ACC112 (cell line): ENCODE measurements at regions not wholly inside any gene's neighbourhood (a gene's known extent, or its start where the extent isn't known, plus 50 kb on each side); places are given as distances from the start of the nearest gene placed in this dataset.

ENCODE experiments used
- H2AFZ ChIP-seq: fragments of 200-600 bp; sonication (generic); one replicate; pipeline ENCODE4 v1.6.0; 2017; ENCODE audit warnings: antibody characterized with exemption, low read length; ENCODE audit not compliant: unreplicated experiment
- H3K27ac ChIP-seq: fragments of 200-600 bp; sonication (generic); 2 replicates; pipeline ENCODE4 v1.5.1; 2014; ENCODE audit warnings: low read depth, mild to moderate bottlenecking, antibody characterized with exemption, low read length, moderate library complexity
- H3K27me3 ChIP-seq: fragments of 200-600 bp; sonication (generic); 2 replicates; pipeline ENCODE4 v1.6.1; 2014; ENCODE audit warnings: mild to moderate bottlenecking, antibody characterized with exemption, low read length, moderate library complexity, mixed read lengths; ENCODE audit not compliant: insufficient read depth
- H3K36me3 ChIP-seq: fragments of 200-600 bp; sonication (generic); 2 replicates; pipeline ENCODE4 v1.6.1; 2016; ENCODE audit warnings: mild to moderate bottlenecking, antibody characterized with exemption, low read length, moderate library complexity, mixed read lengths; ENCODE audit not compliant: insufficient read depth
- H3K4me1 ChIP-seq: fragments of 200-600 bp; sonication (generic); one replicate; pipeline ENCODE4 v1.6.1; 2016; ENCODE audit warnings: low read length, mixed read lengths; ENCODE audit not compliant: insufficient read depth, unreplicated experiment, control insufficient read depth
- H3K4me3 ChIP-seq: fragments of 200-600 bp; sonication (generic); 2 replicates; pipeline ENCODE4 v1.5.1; 2014; ENCODE audit warnings: mild to moderate bottlenecking, low read depth, low read length
- H3K79me2 ChIP-seq: fragments of 200-600 bp; sonication (generic); one replicate; pipeline ENCODE4 v1.6.0; 2016; ENCODE audit warnings: low read length; ENCODE audit not compliant: control insufficient read depth, unreplicated experiment, insufficient read depth

DNA sequence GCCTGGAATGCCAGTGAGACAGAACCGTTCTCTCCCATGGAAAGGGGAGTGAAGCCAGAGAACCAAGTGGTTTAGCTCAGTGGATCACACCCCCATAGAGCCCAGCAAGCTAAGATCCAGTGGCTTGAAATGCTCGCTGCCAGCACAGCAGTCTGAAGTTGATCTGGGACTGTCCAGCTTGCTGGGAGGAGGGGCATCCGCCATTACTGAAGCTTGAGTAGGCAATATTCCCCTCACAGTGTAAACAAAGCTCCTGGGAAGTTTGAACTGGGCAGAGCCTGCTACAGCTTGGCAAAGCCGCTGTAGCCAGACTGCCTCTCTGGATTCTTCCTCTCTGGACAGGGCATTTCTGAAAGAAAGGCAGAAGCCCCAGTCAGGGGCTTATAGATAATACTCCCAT, 374.3 kb upstream of the DCN start:
- Histone ChIP-seq H3K36me3 (no peaks in the 10 kb centered on the region), H3K27ac (no peak overlapping the region), H3K4me1 (no peaks in the 10 kb centered on the region), H3K79me2 (no peaks in the 10 kb centered on the region), H3K27me3 (0 out of 2 replicates have a peak, but pooled peaks cover 9% of the 10 kb centered on the region), H3K4me3 (no peak overlapping the region), H2AFZ (no peak overlapping the region)

DNA sequence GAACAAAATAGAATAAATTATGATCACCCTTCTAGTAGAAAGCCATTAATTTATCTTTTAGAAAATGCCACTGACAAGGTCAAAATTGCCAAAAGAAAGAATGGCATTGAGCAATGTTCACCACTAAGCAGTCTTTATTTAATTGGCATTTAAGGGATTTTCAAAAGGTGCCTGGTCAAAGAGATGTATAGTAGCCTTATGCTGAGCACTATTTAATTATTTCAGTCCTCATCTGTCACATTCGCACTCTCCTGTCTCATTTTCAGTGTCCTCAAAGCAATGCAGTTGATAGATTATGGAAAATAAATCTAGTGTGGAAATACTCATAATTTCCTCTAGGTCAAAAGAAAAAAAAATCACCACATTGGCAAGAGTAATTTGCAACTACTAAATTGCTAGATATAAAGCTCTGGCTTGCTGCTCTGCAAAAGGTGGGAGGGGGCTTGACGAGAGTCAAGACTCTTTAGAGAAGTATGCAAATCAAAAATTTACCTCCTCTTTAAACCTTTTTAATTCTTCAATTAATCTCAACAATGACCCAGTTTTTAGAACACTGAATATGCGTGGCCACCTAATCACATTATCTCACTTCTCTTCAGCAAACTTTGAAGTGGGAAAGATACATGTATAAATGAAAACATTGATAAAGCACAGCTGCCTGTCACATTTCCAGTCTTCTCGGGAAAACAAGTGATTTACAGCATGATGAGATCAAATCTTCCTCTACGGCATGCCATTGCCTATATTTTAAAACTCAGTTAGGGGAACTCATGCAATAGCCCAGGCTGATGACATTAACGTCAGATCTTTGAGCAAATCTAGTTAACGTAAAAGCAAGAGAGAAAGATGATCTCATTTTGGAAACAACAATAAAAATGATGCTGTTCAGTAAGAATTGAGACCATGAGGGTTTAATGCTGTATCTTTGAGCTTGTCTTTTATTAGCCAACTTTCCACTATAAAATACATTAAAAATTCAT, 373.1 kb upstream of the DCN start:
- Histone ChIP-seq H3K36me3 (no peaks in the 10 kb centered on the region), H3K4me3 (no peak overlapping the region), H3K79me2 (no peaks in the 10 kb centered on the region), H3K4me1 (no peaks in the 10 kb centered on the region), H2AFZ (no peak overlapping the region), H3K27me3 (0 out of 2 replicates have a peak, but pooled peaks cover 9% of the 10 kb centered on the region), H3K27ac (no peak overlapping the region)

DNA sequence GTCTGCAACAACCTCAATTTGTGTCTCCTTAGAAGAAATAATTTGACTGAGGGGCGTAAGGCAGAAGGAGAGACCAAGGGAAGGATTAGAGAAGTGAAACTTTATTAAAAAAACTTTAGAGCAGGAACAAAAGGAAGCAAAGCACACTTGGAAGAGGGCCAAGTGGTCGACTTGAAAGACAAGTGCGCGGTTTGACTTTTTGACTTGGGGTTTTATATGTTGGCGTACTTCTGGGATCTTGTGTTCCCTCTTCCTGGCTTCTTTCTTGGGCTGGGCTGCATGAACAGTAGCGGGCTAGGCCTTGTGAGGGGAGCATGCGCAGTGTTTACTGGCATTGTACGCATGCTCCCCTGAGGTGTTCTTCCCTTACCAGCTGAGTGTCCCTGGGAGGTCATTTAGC, 369.3 kb upstream of the DCN start:
- H2AFZ ChIP-seq: no peak overlapping the region
- H3K27me3 ChIP-seq: 0 out of 2 replicates have a peak, but pooled peaks cover 16% of the 10 kb centered on the region
- H3K36me3 ChIP-seq: no peaks in the 10 kb centered on the region
- no peak overlapping the region for H3K27ac ChIP-seq
- H3K79me2 ChIP-seq: no peaks in the 10 kb centered on the region
- no peak overlapping the region for H3K4me3 ChIP-seq
- H3K4me1 ChIP-seq: no peaks in the 10 kb centered on the region

DNA sequence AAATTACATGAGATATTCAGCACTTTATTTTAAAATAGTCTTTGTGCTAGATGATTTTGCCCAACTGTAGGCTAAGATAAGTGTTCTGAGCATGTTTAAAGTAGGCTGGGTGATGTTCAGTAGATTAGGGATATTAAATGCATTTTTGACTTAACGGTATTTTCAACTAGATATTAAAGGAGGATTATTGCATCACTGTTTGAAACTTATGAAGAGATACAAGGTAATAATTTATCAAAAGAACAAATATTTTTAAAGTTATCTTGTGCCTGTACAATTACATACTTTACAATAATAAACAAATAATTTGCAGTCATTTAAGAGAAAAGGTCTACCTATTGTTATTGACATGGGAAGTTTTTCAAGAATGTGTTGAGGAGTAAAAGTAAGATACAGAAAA, 368.6 kb upstream of the DCN start:
- Histone ChIP-seq H3K27me3 (0 out of 2 replicates have a peak, but pooled peaks cover 16% of the 10 kb centered on the region), H3K4me1 (no peaks in the 10 kb centered on the region), H3K4me3 (no peak overlapping the region), H2AFZ (no peak overlapping the region), H3K27ac (no peak overlapping the region), H3K36me3 (no peaks in the 10 kb centered on the region), H3K79me2 (no peaks in the 10 kb centered on the region)

- Histone ChIP-seq H3K36me3 (no peaks in the 10 kb centered on the region), H2AFZ (no peak overlapping the region), H3K4me1 (no peaks in the 10 kb centered on the region), H3K79me2 (no peaks in the 10 kb centered on the region), H3K27me3 (0 out of 2 replicates have a peak, but pooled peaks cover 4% of the 10 kb centered on the region), H3K4me3 (no peak overlapping the region), H3K27ac (no peak overlapping the region)
These were observed 360.0 kb upstream of the DCN start for GRCh38 chr12:91542666-91543065.

DNA sequence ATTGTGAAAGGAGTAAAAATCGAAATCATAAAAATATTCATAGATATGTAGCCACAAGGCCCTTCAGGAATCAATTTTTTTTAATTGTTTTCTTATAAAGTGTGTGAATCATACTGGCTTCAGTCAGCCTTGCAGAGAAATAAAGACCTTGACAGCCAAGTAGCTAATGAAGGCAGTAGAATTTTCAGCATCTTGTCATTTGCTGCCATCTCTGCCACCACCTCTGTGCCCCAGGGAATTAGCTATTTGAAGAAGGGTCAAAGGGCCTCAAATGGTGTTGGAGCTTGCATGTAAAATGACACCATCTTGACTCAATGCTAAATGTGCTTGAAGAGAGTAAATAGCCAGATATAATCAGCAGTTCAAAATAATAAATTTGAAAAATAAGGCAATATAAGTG, 359.4 kb upstream of the DCN start:
- H2AFZ ChIP-seq: no peak overlapping the region
- H3K36me3 ChIP-seq: no peaks in the 10 kb centered on the region
- H3K27ac ChIP-seq: no peak overlapping the region
- no peak overlapping the region for H3K4me3 ChIP-seq
- H3K27me3 ChIP-seq: no peaks in the 10 kb centered on the region
- H3K79me2 ChIP-seq: no peaks in the 10 kb centered on the region
- H3K4me1 ChIP-seq: no peaks in the 10 kb centered on the region

DNA sequence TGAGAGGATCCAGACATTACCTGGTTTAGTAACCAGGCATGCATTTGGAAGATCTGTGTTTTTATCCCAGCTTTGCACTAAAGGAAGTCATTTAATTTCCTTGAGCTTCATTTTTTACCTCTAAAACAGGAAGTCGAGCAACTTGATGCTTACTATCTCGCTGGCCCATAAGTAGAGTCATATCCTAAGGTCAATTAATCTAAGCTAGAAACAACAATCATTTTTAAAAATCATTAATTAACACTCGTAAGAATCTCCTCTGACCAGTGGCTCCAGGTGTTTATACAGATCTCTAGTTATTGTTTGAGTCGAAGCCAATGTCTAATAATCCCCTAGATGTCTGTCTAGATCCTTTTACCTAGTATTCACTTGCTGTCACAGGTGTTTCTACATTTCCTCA, 355.8 kb upstream of the DCN start:
- H3K79me2 ChIP-seq: no peaks in the 10 kb centered on the region
- no peak overlapping the region for H3K27ac ChIP-seq
- H3K4me1 ChIP-seq: no peaks in the 10 kb centered on the region
- H2AFZ ChIP-seq: no peak overlapping the region
- no peak overlapping the region for H3K4me3 ChIP-seq
- H3K36me3 ChIP-seq: no peaks in the 10 kb centered on the region
- no peaks in the 10 kb centered on the region for H3K27me3 ChIP-seq

DNA sequence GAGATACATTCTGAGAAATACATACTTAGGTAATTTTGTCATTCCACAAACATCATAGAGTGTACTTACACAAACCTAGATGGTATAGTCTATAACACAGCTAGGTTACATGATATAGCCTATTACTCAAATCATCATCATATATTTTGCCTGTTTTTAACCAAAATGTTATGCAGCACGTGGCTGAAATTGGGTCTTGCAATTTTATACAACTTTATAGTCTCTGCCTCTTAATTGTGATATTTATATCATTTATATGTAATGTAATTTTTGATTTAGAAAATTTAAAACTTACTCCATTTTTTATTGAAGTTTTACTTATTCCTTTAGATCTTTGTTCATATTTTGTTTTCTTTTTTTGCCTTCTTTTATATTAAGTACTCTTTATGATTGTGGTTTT, 350.7 kb upstream of the DCN start:
- H3K27me3 ChIP-seq: no peaks in the 10 kb centered on the region
- H3K27ac ChIP-seq: no peak overlapping the region
- H3K79me2 ChIP-seq: no peaks in the 10 kb centered on the region
- H3K4me3 ChIP-seq: no peak overlapping the region
- H3K36me3 ChIP-seq: 0 out of 2 replicates have a peak, but pooled peaks cover 3% of the 10 kb centered on the region
- H2AFZ ChIP-seq: no peak overlapping the region
- peaks cover 13% of the 10 kb centered on the region for H3K4me1 ChIP-seq

- H3K36me3 ChIP-seq: 0 out of 2 replicates have a peak, but pooled peaks cover 3% of the 10 kb centered on the region
- no peak overlapping the region for H3K4me3 ChIP-seq
- H3K4me1 ChIP-seq: peaks cover 13% of the 10 kb centered on the region
- H2AFZ ChIP-seq: no peak overlapping the region
- H3K27ac ChIP-seq: no peak overlapping the region
- H3K27me3 ChIP-seq: no peaks in the 10 kb centered on the region
- H3K79me2 ChIP-seq: no peaks in the 10 kb centered on the region
These were observed 347.2 kb upstream of the DCN start for GRCh38 chr12:91529829-91530228.

GRCh38 chr12:91523831-91524230, 341.2 kb upstream of the DCN start:
- Histone ChIP-seq H3K27ac (no peak overlapping the region), H2AFZ (no peak overlapping the region), H3K4me1 (no peaks in the 10 kb centered on the region)

GRCh38 chr12:91516695-91517047, 334.1 kb upstream of the DCN start:
- Histone ChIP-seq H2AFZ (no peak overlapping the region), H3K36me3 (no peaks in the 10 kb centered on the region), H3K4me3 (no peak overlapping the region), H3K4me1 (no peaks in the 10 kb centered on the region), H3K27me3 (peaks cover 14% of the 10 kb centered on the region), H3K27ac (no peak overlapping the region), H3K79me2 (no peaks in the 10 kb centered on the region)

More at GRCh38 chr12:91523831-91524230, 341.2 kb upstream of the DCN start:
- Histone ChIP-seq H3K36me3 (no peaks in the 10 kb centered on the region), H3K79me2 (no peaks in the 10 kb centered on the region), H3K4me3 (no peak overlapping the region), H3K27me3 (no peaks in the 10 kb centered on the region)
